Bronchial epithelial cell (primary cell): ENCODE measurements at regions not wholly inside any gene's neighbourhood (a gene's known extent, or its start where the extent isn't known, plus 50 kb on each side); places are given as distances from the start of the nearest gene placed in this dataset.
A peak's percentile ranks its signal among the peaks of the same experiment; 100 is the strongest.

Experiments used
- DNase-seq: peaks from one replicate; pipeline ENCODE4 v3.0.0-alpha.2; 2010; ENCODE audit warnings: low read depth
- FAIRE-seq: peaks from 2 replicates; lab custom pipeline; 2011; peaks lifted over from hg19 to GRCh38; lab: Jason Lieb, UNC
- H3K27me3 ChIP-seq: 2 replicates; pipeline ENCODE4 v1.5.1; 2011; ENCODE audit warnings: low read length; ENCODE audit not compliant: control insufficient read depth, insufficient read depth
- H3K36me3 ChIP-seq: 2 replicates; pipeline ENCODE4 v1.5.1; 2011; ENCODE audit warnings: low read length; ENCODE audit not compliant: control insufficient read depth, insufficient read depth
- H3K4me3 ChIP-seq: 2 replicates; pipeline ENCODE4 v1.5.1; 2011; ENCODE audit warnings: mild to moderate bottlenecking, low read depth, low read length, control low read depth
- TF ChIP-seq, protein P1 (sequence below): IDR thresholded peaks from 2 replicates; pipeline ENCODE4 v1.5.1; 2011; ENCODE audit warnings: mild to moderate bottlenecking, moderate library complexity, low read length, control low read depth, inconsistent platforms; ENCODE audit not compliant: insufficient read depth, severe bottlenecking

- FAIRE-seq (peak; percentile 82), DNase-seq (no peak)
- H3K4me3 ChIP-seq: no peak overlapping the region
- H3K27me3 ChIP-seq: no peaks in the 10 kb centered on the region
- H3K36me3 ChIP-seq: no peaks in the 10 kb centered on the region
- TF ChIP-seq, protein P1, sequence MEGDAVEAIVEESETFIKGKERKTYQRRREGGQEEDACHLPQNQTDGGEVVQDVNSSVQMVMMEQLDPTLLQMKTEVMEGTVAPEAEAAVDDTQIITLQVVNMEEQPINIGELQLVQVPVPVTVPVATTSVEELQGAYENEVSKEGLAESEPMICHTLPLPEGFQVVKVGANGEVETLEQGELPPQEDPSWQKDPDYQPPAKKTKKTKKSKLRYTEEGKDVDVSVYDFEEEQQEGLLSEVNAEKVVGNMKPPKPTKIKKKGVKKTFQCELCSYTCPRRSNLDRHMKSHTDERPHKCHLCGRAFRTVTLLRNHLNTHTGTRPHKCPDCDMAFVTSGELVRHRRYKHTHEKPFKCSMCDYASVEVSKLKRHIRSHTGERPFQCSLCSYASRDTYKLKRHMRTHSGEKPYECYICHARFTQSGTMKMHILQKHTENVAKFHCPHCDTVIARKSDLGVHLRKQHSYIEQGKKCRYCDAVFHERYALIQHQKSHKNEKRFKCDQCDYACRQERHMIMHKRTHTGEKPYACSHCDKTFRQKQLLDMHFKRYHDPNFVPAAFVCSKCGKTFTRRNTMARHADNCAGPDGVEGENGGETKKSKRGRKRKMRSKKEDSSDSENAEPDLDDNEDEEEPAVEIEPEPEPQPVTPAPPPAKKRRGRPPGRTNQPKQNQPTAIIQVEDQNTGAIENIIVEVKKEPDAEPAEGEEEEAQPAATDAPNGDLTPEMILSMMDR: no peak
These were observed 133.2 kb upstream of the SNTG2 start for GRCh38 chr2:817336-818015.

- no peaks in the 10 kb centered on the region for H3K36me3 ChIP-seq
- no peak for FAIRE-seq
- TF ChIP-seq, protein P1: no peak
- H3K27me3 ChIP-seq: no peaks in the 10 kb centered on the region
- DNase-seq: no peak
- no peak overlapping the region for H3K4me3 ChIP-seq
These were observed 134.4 kb upstream of the SNTG2 start for GRCh38 chr2:816278-816677.

- no peaks in the 10 kb centered on the region for H3K36me3 ChIP-seq
- H3K4me3 ChIP-seq: no peak overlapping the region
- H3K27me3 ChIP-seq: no peaks in the 10 kb centered on the region
- DNase-seq (no peak), FAIRE-seq (no peak)
- TF ChIP-seq, protein P1: no peak
These were observed 133.2 kb upstream of the TMEM18 start for GRCh38 chr2:810397-810796.

DNA sequence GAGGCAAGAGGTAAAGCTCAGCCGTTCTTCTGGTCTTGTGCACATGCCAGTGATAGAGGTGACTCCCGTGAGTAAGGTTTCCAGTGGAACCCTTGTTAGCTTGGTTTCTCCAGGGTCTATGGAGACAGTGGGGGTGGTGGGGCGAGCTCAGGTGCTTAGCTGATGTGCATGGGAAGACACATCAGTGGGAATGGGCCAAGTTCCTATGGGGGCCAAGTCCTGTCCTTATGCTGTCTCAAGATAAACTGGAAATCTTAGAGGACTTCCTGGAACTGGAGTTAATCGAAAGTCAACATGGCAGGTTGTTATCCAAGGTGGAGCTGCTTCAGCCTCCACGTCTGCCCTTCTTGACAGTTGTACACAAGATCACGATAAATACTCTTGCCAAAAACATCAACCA lies 130.1 kb upstream of the TMEM18 start:
- no peak for DNase-seq
- Histone ChIP-seq H3K36me3 (no peaks in the 10 kb centered on the region), H3K27me3 (no peaks in the 10 kb centered on the region), H3K4me3 (no peak overlapping the region)
- no peak for FAIRE-seq
- TF ChIP-seq, protein P1: no peak

DNA sequence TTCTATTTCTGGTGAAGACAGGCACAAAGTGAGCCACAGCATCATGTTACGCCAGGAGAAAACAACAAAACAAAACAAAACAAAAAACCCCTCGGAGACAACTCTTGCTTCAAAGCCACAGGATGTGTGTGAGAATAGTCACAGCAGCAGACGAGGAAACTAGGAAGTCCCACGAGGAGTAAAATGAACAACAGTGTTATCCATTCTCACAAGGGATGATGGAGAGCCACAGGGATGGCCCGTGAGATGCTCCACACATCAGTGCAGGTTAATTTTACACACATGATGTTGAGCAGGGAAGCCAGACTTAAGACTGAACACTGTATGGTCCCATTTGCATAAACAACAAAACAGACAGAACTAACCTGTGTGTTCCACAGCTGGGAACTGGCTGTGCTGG lies 128.5 kb upstream of the TMEM18 start:
- Histone ChIP-seq H3K4me3 (no peak overlapping the region), H3K36me3 (no peaks in the 10 kb centered on the region), H3K27me3 (no peaks in the 10 kb centered on the region)
- no peak for FAIRE-seq
- TF ChIP-seq, protein P1: no peak
- DNase-seq: no peak

DNA sequence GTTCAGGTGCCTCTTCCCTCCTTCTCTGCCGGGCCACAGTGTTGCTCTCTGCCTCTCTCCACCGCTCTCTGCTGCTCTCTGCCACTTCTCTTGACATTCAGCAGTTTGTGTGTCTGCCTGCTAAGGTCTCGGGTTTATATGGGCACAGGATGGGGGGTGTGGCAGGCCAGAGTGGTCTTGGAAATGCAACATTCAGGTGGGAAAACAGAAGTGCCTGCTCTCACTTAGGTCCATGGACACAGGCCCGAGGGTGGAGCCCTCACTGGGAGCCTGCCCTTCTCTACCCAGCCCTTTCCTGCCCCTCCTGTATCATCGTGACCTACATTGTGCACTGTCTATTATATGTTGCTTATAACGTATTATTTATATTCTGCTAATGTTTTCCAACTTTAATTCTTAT lies 120.8 kb upstream of the TMEM18 start:
- Histone ChIP-seq H3K27me3 (no peaks in the 10 kb centered on the region), H3K4me3 (no peak overlapping the region), H3K36me3 (no peaks in the 10 kb centered on the region)
- no peak for DNase-seq
- TF ChIP-seq, protein P1: no peak
- no peak for FAIRE-seq
